Thyroid gland (tissue), 4 donors: ENCODE measurements at regions not wholly inside any gene's neighbourhood (a gene's known extent, or its start where the extent isn't known, plus 50 kb on each side); places are given as distances from the start of the nearest gene placed in this dataset.

Experiments
- DNase-seq, 2 donors: peaks; one replicate each; pipeline ENCODE4 v3.0.0-alpha.2; 2019
- H3K27ac ChIP-seq, 3 donors: fragments of 200-600 bp; sonication (generic); 1 replicate in 2 of 3; 2 replicates in 1 of 3; pipeline ENCODE4 v1.5.1; 2016 to 2019; ENCODE audit warnings: mild to moderate bottlenecking in 1 of 3, moderate library complexity in 1 of 3
- H3K27me3 ChIP-seq: fragments of 200-600 bp; sonication (generic); one replicate; pipeline ENCODE4 v1.5.1; 2019
- H3K36me3 ChIP-seq, 2 donors: fragments of 200-600 bp; sonication (generic); one replicate each; pipeline ENCODE4 v1.5.1; 2016 to 2019
- H3K4me1 ChIP-seq, 2 donors: fragments of 200-600 bp; sonication (generic); one replicate each; pipeline ENCODE4 v1.5.1; 2017 to 2019
- H3K4me3 ChIP-seq, 3 donors: fragments of 200-600 bp; sonication (generic); replicated peaks in 1 of 3; 1 replicate in 2 of 3; 2 replicates in 1 of 3; pipeline ENCODE4 v1.5.1; 2016; ENCODE audit warnings: mild to moderate bottlenecking in 1 of 3
- H3K9me3 ChIP-seq: fragments of 200-600 bp; sonication (generic); one replicate; pipeline ENCODE4 v1.5.1; 2017
- CTCF ChIP-seq, 6 experiments: fragments of 200-600 bp in 3 of 6; fragments of 450-650 bp in 3 of 6; sonication (generic) in 3 of 6; IDR thresholded peaks; one replicate each; pipeline ENCODE4 v1.5.1; 2016 to 2019; ENCODE audit warnings: antibody characterized with exemption in 6 of 6, mild to moderate bottlenecking in 2 of 6, inconsistent platforms in 1 of 6, moderate library complexity in 1 of 6
- POLR2A ChIP-seq, 2 donors: fragments of 450-650 bp; IDR thresholded peaks; one replicate each; pipeline ENCODE4 v1.6.1; 2017; ENCODE audit warnings: antibody characterized with exemption in 2 of 2, mild to moderate bottlenecking in 2 of 2, moderate library complexity in 1 of 2
- WGBS, 2 donors: methylation state at CpG; one replicate each; pipeline ENCODE4 v1.1.5; 2017; 5-methylcytosine and 5-hydroxymethylcytosine counted together
- intact Hi-C: fragments of 100-400 bp; cut with DNase I; formaldehyde crosslinking; loops from one replicate; pipeline ENCODE4 v1.15.1; 2023

DNA sequence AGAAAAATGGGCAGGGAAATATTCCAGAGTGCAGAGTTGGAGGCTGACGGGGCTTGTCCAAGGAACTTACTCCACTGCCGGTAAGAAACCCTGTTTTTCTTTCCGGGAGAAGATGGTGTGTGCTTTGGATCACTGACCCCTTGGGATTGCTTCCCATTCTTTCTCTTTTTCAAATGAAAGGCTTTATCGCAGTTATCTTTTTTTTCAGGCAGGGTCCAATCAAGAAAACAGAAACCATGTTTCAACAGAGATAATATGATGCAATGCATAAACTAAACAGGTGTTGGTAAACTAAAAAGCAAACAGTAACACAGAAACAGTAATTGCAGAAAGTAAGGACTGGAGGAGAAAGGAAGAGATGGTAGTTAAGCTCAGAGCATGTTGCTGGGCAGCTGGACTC lies 145.1 kb downstream of the LYPLAL1 start:
- 72 to 81% methylated on average over 4 of the region's 4 CpGs for WGBS, 2 donors
- intact Hi-C loops: no loop called here
- peaks cover 3% of the 10 kb centered on the region for H3K9me3 ChIP-seq

DNA sequence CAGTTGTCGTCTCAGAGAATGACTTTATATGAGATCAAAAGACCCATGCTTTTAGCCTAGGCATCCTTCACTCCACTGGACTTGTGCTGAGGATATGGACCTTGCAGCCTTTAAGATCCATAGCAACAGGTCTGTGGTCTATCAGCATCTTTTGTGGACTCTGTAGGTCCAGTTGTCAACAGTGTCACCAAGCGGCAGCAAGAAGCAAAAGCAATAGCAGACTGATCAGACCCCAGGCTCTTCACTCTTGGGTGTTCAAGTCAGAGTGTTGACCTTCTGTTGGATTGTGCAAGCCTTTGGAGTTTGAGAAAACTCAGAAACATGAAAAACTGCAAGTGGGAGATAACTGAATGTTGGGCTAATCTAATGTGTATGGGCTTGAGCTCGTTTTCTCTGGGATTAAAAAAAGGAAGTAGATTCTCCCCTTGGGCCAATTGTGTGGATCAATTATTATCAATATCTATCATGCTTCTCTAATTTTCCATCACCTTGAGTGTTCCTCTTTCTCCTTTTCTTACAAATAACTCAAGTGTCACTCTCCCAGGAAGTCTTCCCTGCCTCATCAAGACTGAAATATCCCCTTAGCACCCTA lies 144.2 kb downstream of the LYPLAL1 start:
- Histone ChIP-seq H3K27ac (no peak overlapping the region), H3K36me3 (no peaks in the 10 kb centered on the region), H3K4me1 (no peaks in the 10 kb centered on the region), H3K9me3 (peaks cover 3% of the 10 kb centered on the region), H3K4me3 (no peak overlapping the region), H3K27me3 (no peaks in the 10 kb centered on the region)
- 79 to 82% methylated on average over 3 of the region's 3 CpGs for WGBS, 2 donors
- no peak for DNase-seq
- intact Hi-C loops: no loop called here
- TF ChIP-seq POLR2A (IDR thresholded peaks at IDR 0.05) (no peak), CTCF (IDR thresholded peaks at IDR 0.05) (no peak)

More for the DNA sequence above, 145.1 kb downstream of the LYPLAL1 start:
- no peak overlapping the region for H3K27ac ChIP-seq
- no peaks in the 10 kb centered on the region for H3K27me3 ChIP-seq
- TF ChIP-seq POLR2A (IDR thresholded peaks at IDR 0.05) (no peak), CTCF (IDR thresholded peaks at IDR 0.05) (no peak)
- H3K4me1 ChIP-seq: no peaks in the 10 kb centered on the region
- H3K4me3 ChIP-seq: no peak overlapping the region
- H3K36me3 ChIP-seq: no peaks in the 10 kb centered on the region
- no peak for DNase-seq

DNA sequence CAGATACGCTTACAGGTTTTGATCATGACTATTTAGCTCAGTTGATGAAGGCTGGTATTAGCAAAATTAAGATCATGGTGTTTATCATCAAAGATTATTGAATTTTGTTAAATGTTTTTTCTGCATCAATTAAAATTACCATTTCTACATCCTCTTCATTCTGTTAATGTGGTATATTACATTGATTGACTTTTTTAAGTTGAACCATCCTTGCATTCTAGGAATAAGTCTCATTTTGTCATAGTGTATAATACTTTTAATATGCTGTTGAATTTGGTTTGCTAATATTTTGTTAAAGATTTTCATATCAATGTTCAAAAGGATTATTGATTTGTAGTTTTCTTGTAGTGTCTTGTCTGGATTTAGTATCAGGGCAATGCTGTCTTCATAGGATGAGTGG lies 142.4 kb downstream of the LYPLAL1 start:
- H3K9me3 ChIP-seq: peaks cover 3% of the 10 kb centered on the region
- WGBS, 2 donors: 96 to 97% methylated on average over 1 of the region's 1 CpG
- no peaks in the 10 kb centered on the region for H3K27me3 ChIP-seq
- no peaks in the 10 kb centered on the region for H3K4me1 ChIP-seq
- TF ChIP-seq POLR2A (IDR thresholded peaks at IDR 0.05): no peak
- no peak for TF ChIP-seq CTCF (IDR thresholded peaks at IDR 0.05)
- intact Hi-C loops: no loop called here
- DNase-seq: no peak
- no peak overlapping the region for H3K4me3 ChIP-seq
- H3K27ac ChIP-seq: no peak overlapping the region
- H3K36me3 ChIP-seq: no peaks in the 10 kb centered on the region

- WGBS, 2 donors: 98 to 99% methylated on average over 2 of the region's 2 CpGs
- TF ChIP-seq CTCF (IDR thresholded peaks at IDR 0.05): no peak
- no peak for TF ChIP-seq POLR2A (IDR thresholded peaks at IDR 0.05)
Observed at GRCh38 chr1:219313961-219314360, 140.3 kb downstream of the LYPLAL1 start.

DNA sequence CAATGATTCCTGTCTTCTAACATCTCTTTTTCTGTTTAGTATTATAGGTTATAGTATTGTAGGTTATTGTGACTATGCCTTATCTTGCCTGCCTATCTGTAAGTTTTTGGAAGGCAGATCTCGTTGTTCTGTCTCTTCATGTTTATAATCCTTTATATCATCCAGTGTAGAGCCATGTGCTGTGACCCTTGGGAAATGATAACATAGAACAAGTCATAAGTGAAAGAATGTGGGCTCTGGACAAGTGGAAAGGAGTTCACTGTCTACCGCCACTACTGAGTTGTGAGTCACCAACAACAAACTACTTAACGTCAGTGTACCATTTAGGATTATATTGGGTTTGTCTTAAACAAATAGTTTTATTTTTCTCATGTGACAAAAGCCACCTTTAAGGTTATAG lies 139.3 kb downstream of the LYPLAL1 start:
- no peaks in the 10 kb centered on the region for H3K27me3 ChIP-seq
- no peaks in the 10 kb centered on the region for H3K36me3 ChIP-seq
- peaks cover 3% of the 10 kb centered on the region for H3K9me3 ChIP-seq
- intact Hi-C loops: no loop called here
- H3K4me1 ChIP-seq: no peaks in the 10 kb centered on the region
- TF ChIP-seq POLR2A (IDR thresholded peaks at IDR 0.05) (no peak), CTCF (IDR thresholded peaks at IDR 0.05) (no peak)
- H3K4me3 ChIP-seq: no peak overlapping the region
- WGBS, 2 donors: 72 to 73% methylated on average over 3 of the region's 3 CpGs
- no peak for DNase-seq
- no peak overlapping the region for H3K27ac ChIP-seq

More at GRCh38 chr1:219313961-219314360, 140.3 kb downstream of the LYPLAL1 start:
- no peak overlapping the region for H3K27ac ChIP-seq
- no peak for DNase-seq
- H3K27me3 ChIP-seq: no peaks in the 10 kb centered on the region
- H3K36me3 ChIP-seq: no peaks in the 10 kb centered on the region
- H3K4me1 ChIP-seq: no peaks in the 10 kb centered on the region
- intact Hi-C loops: no loop called here
- H3K4me3 ChIP-seq: no peak overlapping the region
- peaks cover 3% of the 10 kb centered on the region for H3K9me3 ChIP-seq
